ENCODE measurements at regions not wholly inside any gene's neighbourhood (a gene's known extent, or its start where the extent isn't known, plus 50 kb on each side); places are given as distances from the start of the nearest gene placed in this dataset.

- intact Hi-C loops (cut with micrococcal nuclease; ENCODE audit: unreplicated experiment): no loop called here
- Histone ChIP-seq H2AFZ (ENCODE audit: control insufficient read depth, low read depth, low read length) (no peak overlapping the region), H4K20me1 (ENCODE audit: control insufficient read depth, insufficient read depth) (no peaks in the 10 kb centered on the region), H3K9me3 (replicated peaks; ENCODE audit: control insufficient read depth, insufficient read depth, low read length) (no peaks in the 10 kb centered on the region), H3K4me1 (ENCODE audit: control insufficient read depth, insufficient read depth, low read length) (peaks cover 16% of the 10 kb centered on the region), H3K27ac (ENCODE audit: control insufficient read depth, insufficient read depth) (no peak overlapping the region), H3K36me3 (ENCODE audit: control insufficient read depth in 2 of 2, insufficient read depth in 2 of 2, low read length in 1 of 2) (no peaks in the 10 kb centered on the region), H3K4me2 (ENCODE audit: control insufficient read depth, insufficient read depth) (no peak overlapping the region), H3K4me3 (no peak overlapping the region), H3K79me2 (ENCODE audit: control insufficient read depth, insufficient read depth, low read length) (no peaks in the 10 kb centered on the region), H3K27me3 (replicated peaks in 1 of 2; ENCODE audit: control insufficient read depth in 2 of 2, insufficient read depth in 2 of 2, low read length in 1 of 2) (no peaks in the 10 kb centered on the region), H3K9ac (ENCODE audit: control insufficient read depth, insufficient read depth, low read length) (no peak overlapping the region)
- FAIRE-seq (no peak), ATAC-seq (no peak), DNase-seq (ENCODE audit: low read depth, low spot score) (no peak)
- in situ Hi-C loops (cut with MboI): no loop called here
- CTCF ChIA-PET: no interaction called here
- POLR2A ChIA-PET: no interaction called here
- RAD21 ChIA-PET (ENCODE audit: unreplicated experiment): no interaction called here
- BruUV-seq (replicated peaks): no TSS peak
- SMC1A ChIA-PET (ENCODE audit: uncharacterized antibody, unreplicated experiment): interaction anchor here (1.1 kb wide), 1 partner anchor 87 kb away, joined by 3 read pairs; no protein-coding TSS in a partner anchor
- TF ChIP-seq STAT1 (conservative IDR thresholded peaks at IDR 0.05) (no peak), CUX1 (IDR thresholded peaks at IDR 0.05; ENCODE audit: insufficient replicate concordance, low read depth, low read length) (no peak), MTA3 (IDR thresholded peaks at IDR 0.05; ENCODE audit: borderline replicate concordance, low read length) (no peak), ZNF207 (IDR thresholded peaks at IDR 0.05; ENCODE audit: borderline replicate concordance) (no peak), CHD1 (IDR thresholded peaks at IDR 0.05; ENCODE audit: low read depth, low read length) (no peak), ZBTB11 (CRISPR knock-in tag; IDR thresholded peaks at IDR 0.05) (no peak), RUNX3 (IDR thresholded peaks at IDR 0.05; ENCODE audit: low read length) (no peak), KAT2A (conservative IDR thresholded peaks at IDR 0.05; ENCODE audit: control insufficient read depth, low read depth, low read length) (no peak), HDGF (IDR thresholded peaks at IDR 0.05) (no peak), E2F8 (IDR thresholded peaks at IDR 0.05; ENCODE audit: low read depth, partially characterized antibody) (no peak)
Measured at GRCh38 chr2:38434595-38434994, 57.5 kb upstream of the ATL2 start.
